ENCODE measurements at regions not wholly inside any gene's neighbourhood (a gene's known extent, or its start where the extent isn't known, plus 50 kb on each side); places are given as distances from the start of the nearest gene placed in this dataset.

GRCh38 chr1:143717434-143717833, 254.4 kb downstream of the FAM72C start:
- TF ChIP-seq FOSL1 (IDR thresholded peaks at IDR 0.05; ENCODE audit: insufficient read depth, low read depth, low read length) (no peak), CHD1 (IDR thresholded peaks at IDR 0.05; ENCODE audit: low read depth, low read length) (no peak), MAFK (IDR thresholded peaks at IDR 0.05; ENCODE audit: low read depth, low read length) (no peak), SP2 (IDR thresholded peaks at IDR 0.05; ENCODE audit: low read length) (no peak), HDAC6 (IDR thresholded peaks at IDR 0.05; ENCODE audit: low read depth, low read length) (no peak), BCL11A (IDR thresholded peaks at IDR 0.05; ENCODE audit: low read depth in 2 of 2, low read length in 2 of 2) (no peak), USF2 (IDR thresholded peaks at IDR 0.05; ENCODE audit: low read length) (no peak), ZNF274 (IDR thresholded peaks at IDR 0.05; ENCODE audit: borderline replicate concordance, extremely low read depth, low read length) (no peak), CBX8 (IDR thresholded peaks at IDR 0.05; ENCODE audit: borderline replicate concordance, low read depth, low read length) (no peak), BRCA1 (IDR thresholded peaks at IDR 0.05; ENCODE audit: low read depth, low read length) (no peak)
- no peaks in the 10 kb centered on the region for H3K27me3 ChIP-seq (replicated peaks in 1 of 4; ENCODE audit: control insufficient read depth in 3 of 4, extremely low read depth in 1 of 4, insufficient read depth in 3 of 4, low read length in 3 of 4)
- no peak overlapping the region for H3K4me3 ChIP-seq (ENCODE audit: extremely low read depth in 1 of 4, insufficient read depth in 2 of 4, low read depth in 3 of 4, low read length in 4 of 4)
- no peak overlapping the region for H3K27ac ChIP-seq (ENCODE audit: low read depth, low read length)
- H4K8ac ChIP-seq (ENCODE audit: extremely low read depth, insufficient read depth, low read length) = no peak overlapping the region
- H4K20me1 ChIP-seq (replicated peaks in 1 of 2; ENCODE audit: control insufficient read depth in 1 of 2, insufficient read depth in 2 of 2, low read length in 2 of 2) = no peaks in the 10 kb centered on the region
- H2BK5ac ChIP-seq (ENCODE audit: low read depth, low read length) = no peak overlapping the region
- 0 out of 7 replicates have a peak, but pooled peaks cover 0 to 2% (median 0%) of the 10 kb centered on the region in 4 experiments for H3K4me1 ChIP-seq (replicated peaks in 1 of 4; ENCODE audit: control insufficient read depth in 3 of 4, insufficient read depth in 4 of 4, low read length in 3 of 4)
- H3K14ac ChIP-seq (ENCODE audit: insufficient read length) = no peak overlapping the region
- no peaks in the 10 kb centered on the region for H3K23me2 ChIP-seq (ENCODE audit: low read depth, low read length)
- H2AK5ac ChIP-seq (ENCODE audit: low read depth, low read length) = no peak overlapping the region
- H2BK15ac ChIP-seq (ENCODE audit: low read length) = no peak overlapping the region
- no peak overlapping the region for H2AFZ ChIP-seq (ENCODE audit: low read length)
- H3K18ac ChIP-seq (ENCODE audit: extremely low read depth, low read length) = no peak overlapping the region
- no peak for DNase-seq (ENCODE audit: low read depth in 1 of 2, low spot score in 2 of 2)
- no peaks in the 10 kb centered on the region for H3K79me1 ChIP-seq (ENCODE audit: low read depth, low read length)
- H2BK120ac ChIP-seq (replicated peaks; ENCODE audit: low read depth, low read length) = no peak overlapping the region
- no peak overlapping the region for H2BK12ac ChIP-seq (ENCODE audit: low read depth, low read length)
- H3K23ac ChIP-seq (ENCODE audit: insufficient read length) = no peak overlapping the region
- no peak overlapping the region for H4K5ac ChIP-seq (ENCODE audit: insufficient read length, low read depth, low read length)
- ChIA-PET CTCF (ENCODE audit: partially characterized antibody) (no interaction called here), POLR2A (ENCODE audit: partially characterized antibody) (no interaction called here)
- no peaks in the 10 kb centered on the region for H3K36me3 ChIP-seq (ENCODE audit: control insufficient read depth in 2 of 4, insufficient read depth in 4 of 4, low read length in 3 of 4)
- no peak for FAIRE-seq
- peaks cover 0 to 36% of the 10 kb centered on the region in 2 experiments; a peak in 2 of 4 replicates for H3K9me3 ChIP-seq (ENCODE audit: insufficient read depth in 2 of 2, low read depth in 1 of 2, low read length in 1 of 2)
- no peaks in the 10 kb centered on the region for H3K79me2 ChIP-seq (ENCODE audit: control insufficient read depth in 1 of 2, insufficient read depth in 2 of 2, low read length in 2 of 2)
- H3K4ac ChIP-seq (replicated peaks; ENCODE audit: insufficient read length, low read depth, low read length) = no peak overlapping the region
- H2BK20ac ChIP-seq (ENCODE audit: low read length) = no peak overlapping the region
- no peak overlapping the region for H3K56ac ChIP-seq (replicated peaks; ENCODE audit: insufficient read length, low read depth, low read length)
- 97% methylated on average over 5 of the region's 21 CpGs; no CpG with 5 or more reads in 1 of the 2 experiments for WGBS, 2 experiments (ENCODE audit: extremely low coverage in 1 of 2, insufficient coverage in 1 of 2, insufficient read length in 1 of 2, insufficient replicate concordance in 2 of 2, low coverage in 1 of 2, low lambda C conversion rate in 2 of 2, missing lambda C conversion rate in 1 of 2)
- H4K91ac ChIP-seq (replicated peaks; ENCODE audit: insufficient read length, low read length) = no peak overlapping the region
- H3K9ac ChIP-seq (replicated peaks in 1 of 4; ENCODE audit: extremely low read depth in 1 of 4, low read depth in 3 of 4, low read length in 3 of 4) = no peak overlapping the region
- H3K4me2 ChIP-seq (ENCODE audit: insufficient read depth in 1 of 2, low read depth in 2 of 2, low read length in 2 of 2) = no peak overlapping the region
